ENCODE measurements at regions not wholly inside any gene's neighbourhood (a gene's known extent, or its start where the extent isn't known, plus 50 kb on each side); places are given as distances from the start of the nearest gene placed in this dataset.
A peak's percentile ranks its signal among the peaks of the same experiment; 100 is the strongest.

- no peak for TF ChIP-seq CTCF (IDR thresholded peaks at IDR 0.05; ENCODE audit: unreplicated experiment)
- H3K9me3 Mint-ChIP-seq: peaks cover 10% of the 10 kb centered on the region
- no peaks in the 10 kb centered on the region for H3K27me3 Mint-ChIP-seq (ENCODE audit: low read depth)
- H3K27ac Mint-ChIP-seq: no peak overlapping the region
- H3K4me1 Mint-ChIP-seq: peaks cover 26% of the 10 kb centered on the region
- no peak for DNase-seq (ENCODE audit: low spot score in 2 of 2, unreplicated experiment in 2 of 2)
- peaks cover 10% of the 10 kb centered on the region for H3K36me3 Mint-ChIP-seq
- H3K4me3 Mint-ChIP-seq: no peak overlapping the region
These were observed 65.4 kb downstream of the UTRN start for GRCh38 chr6:144350528-144350880.

GRCh38 chr6:144351379-144352127 is 66.4 kb downstream of the UTRN start:
- peaks cover 10% of the 10 kb centered on the region for H3K9me3 Mint-ChIP-seq
- peak overlapping the region; percentile 48 for H3K27ac Mint-ChIP-seq
- H3K4me1 Mint-ChIP-seq: peaks cover 26% of the 10 kb centered on the region
- no peak for DNase-seq (ENCODE audit: low spot score in 2 of 2, unreplicated experiment in 2 of 2)
- peaks cover 10% of the 10 kb centered on the region for H3K36me3 Mint-ChIP-seq
- H3K4me3 Mint-ChIP-seq: no peak overlapping the region
- H3K27me3 Mint-ChIP-seq (ENCODE audit: low read depth): no peaks in the 10 kb centered on the region
- no peak for TF ChIP-seq CTCF (IDR thresholded peaks at IDR 0.05; ENCODE audit: unreplicated experiment)

GRCh38 chr6:144352331-144352730 is 67.2 kb downstream of the UTRN start:
- H3K27ac Mint-ChIP-seq: no peak overlapping the region
- no peak for TF ChIP-seq CTCF (IDR thresholded peaks at IDR 0.05; ENCODE audit: unreplicated experiment)
- DNase-seq (ENCODE audit: low spot score in 2 of 2, unreplicated experiment in 2 of 2): no peak
- peaks cover 8% of the 10 kb centered on the region for H3K9me3 Mint-ChIP-seq
- no peak overlapping the region for H3K4me3 Mint-ChIP-seq
- H3K27me3 Mint-ChIP-seq (ENCODE audit: low read depth): no peaks in the 10 kb centered on the region
- H3K4me1 Mint-ChIP-seq: peaks cover 24% of the 10 kb centered on the region
- H3K36me3 Mint-ChIP-seq: peaks cover 6% of the 10 kb centered on the region

GRCh38 chr6:144353871-144354314 is 68.8 kb downstream of the UTRN start:
- Mint-ChIP-seq H3K4me1 (peaks cover 24% of the 10 kb centered on the region), H3K27ac (no peak overlapping the region), H3K36me3 (no peaks in the 10 kb centered on the region), H3K27me3 (ENCODE audit: low read depth) (no peaks in the 10 kb centered on the region), H3K4me3 (no peak overlapping the region), H3K9me3 (no peaks in the 10 kb centered on the region)
- no peak for DNase-seq (ENCODE audit: low spot score in 2 of 2, unreplicated experiment in 2 of 2)
- no peak for TF ChIP-seq CTCF (IDR thresholded peaks at IDR 0.05; ENCODE audit: unreplicated experiment)

GRCh38 chr6:144359783-144360182 is 74.6 kb downstream of the UTRN start:
- TF ChIP-seq CTCF (IDR thresholded peaks at IDR 0.05; ENCODE audit: unreplicated experiment): no peak
- no peak for DNase-seq (ENCODE audit: low spot score in 2 of 2, unreplicated experiment in 2 of 2)
- peaks cover 3% of the 10 kb centered on the region for H3K4me1 Mint-ChIP-seq
- no peaks in the 10 kb centered on the region for H3K9me3 Mint-ChIP-seq
- H3K4me3 Mint-ChIP-seq: no peak overlapping the region
- no peaks in the 10 kb centered on the region for H3K27me3 Mint-ChIP-seq (ENCODE audit: low read depth)
- no peaks in the 10 kb centered on the region for H3K36me3 Mint-ChIP-seq
- H3K27ac Mint-ChIP-seq: no peak overlapping the region
